Pancreas (tissue), 10 donors: ENCODE measurements at regions not wholly inside any gene's neighbourhood (a gene's known extent, or its start where the extent isn't known, plus 50 kb on each side); places are given as distances from the start of the nearest gene placed in this dataset.

Source experiments
- ATAC-seq, 4 donors: fragments of 200-7000 bp; cut with Tn5 transposase; one replicate each; pipeline versions ENCODE4 v1.8.0 to v1.9.1; 2020; ENCODE audit warnings: mild to moderate bottlenecking in 4 of 4, moderate library complexity in 4 of 4
- DNase-seq, 6 donors: peaks; one replicate each; pipeline ENCODE4 v3.0.0-alpha.2; 2020
- FAIRE-seq: peaks from 2 replicates; lab custom pipeline; 2012; peaks lifted over from hg19 to GRCh38; lab: Jason Lieb, UNC
- H3K27ac ChIP-seq, 4 donors: fragments of 200-600 bp; sonication (generic); 1 replicate in 3 of 4; 2 replicates in 1 of 4; pipeline versions ENCODE4 v1.5.0 to v1.8.0; 2020
- H3K27me3 ChIP-seq, 4 donors: fragments of 200-600 bp; one replicate each; pipeline ENCODE4 v1.8.0; 2021
- H3K36me3 ChIP-seq, 3 donors: fragments of 200-600 bp; sonication (generic) in 1 of 3; one replicate each; pipeline versions ENCODE4 v1.5.0 to v1.8.0; 2020 to 2021
- H3K4me1 ChIP-seq, 3 donors: fragments of 200-600 bp; one replicate each; pipeline ENCODE4 v1.8.0; 2021
- H3K4me3 ChIP-seq, 4 donors: fragments of 200-600 bp; sonication (generic) in 2 of 4; one replicate each; pipeline versions ENCODE4 v1.5.0 to v1.8.0; 2020 to 2021
- H3K9me3 ChIP-seq, 4 donors: fragments of 200-600 bp; one replicate each; pipeline ENCODE4 v1.8.0; 2021
- CTCF ChIP-seq, 4 donors: fragments of 200-600 bp; sonication (generic) in 3 of 4; IDR thresholded peaks; one replicate each; pipeline versions ENCODE4 v1.5.0 to v1.8.0; 2021; ENCODE audit warnings: antibody characterized with exemption in 4 of 4
- WGBS, 2 donors: extraction: QIAGEN DNeasy Blood & Tissue Kit; methylation state at CpG; one replicate each; pipeline ENCODE4 v1.1.7; 2013; 5-methylcytosine and 5-hydroxymethylcytosine counted together
- intact Hi-C, 3 donors: fragments of 100-400 bp; cut with DNase I; formaldehyde crosslinking; loops; one replicate each; pipeline versions ENCODE4 v1.11.1 to v1.14.2; 2022
- donor health status: healthy with polysubstance abuse.
- donor health status: DM: no; HTN: no; CAD: no; lungs with moderate emphysema.
- donor health status: DM: no; HTN: no; CAD: no.
- donor health status: control.
- donor health status: control.
- donor health status: Bipolar disorder and iron deficiency.
- donor health status: DM: yes; HTN: yes; CAD: no.
- donor health status: DM: no; HTN: no; CAD: no.
- donor health status: DM: no; HTN: no; CAD: no.
- donor health status: DM: yes; HTN: yes; CAD: no.

GRCh38 chr3:79864077-79864476 lies 96.3 kb upstream of the ROBO1 start:
- Histone ChIP-seq H3K27ac (no peak overlapping the region), H3K9me3 (no peaks in the 10 kb centered on the region), H3K36me3 (no peaks in the 10 kb centered on the region), H3K4me1 (no peaks in the 10 kb centered on the region), H3K27me3 (no peaks in the 10 kb centered on the region), H3K4me3 (no peak overlapping the region)
- intact Hi-C loops = no loop called here
- DNase-seq (no peak), FAIRE-seq (no peak), ATAC-seq (no peak)
- no peak for TF ChIP-seq CTCF (IDR thresholded peaks at IDR 0.05)

GRCh38 chr3:79848876-79849275 lies 81.1 kb upstream of the ROBO1 start:
- Histone ChIP-seq H3K9me3 (no peaks in the 10 kb centered on the region), H3K27me3 (no peaks in the 10 kb centered on the region), H3K27ac (no peak overlapping the region), H3K4me1 (no peaks in the 10 kb centered on the region), H3K36me3 (no peaks in the 10 kb centered on the region), H3K4me3 (no peak overlapping the region)
- FAIRE-seq (no peak), ATAC-seq (no peak), DNase-seq (no peak)
- WGBS, 2 donors = 27 to 40% methylated on average over 3 to 4 of the region's 4 CpGs
- no peak for TF ChIP-seq CTCF (IDR thresholded peaks at IDR 0.05)
- intact Hi-C loops = no loop called here

GRCh38 chr3:79847928-79848327 lies 80.1 kb upstream of the ROBO1 start:
- intact Hi-C loops = no loop called here
- Histone ChIP-seq H3K4me1 (no peaks in the 10 kb centered on the region), H3K27ac (no peak overlapping the region), H3K27me3 (no peaks in the 10 kb centered on the region), H3K4me3 (no peak overlapping the region), H3K36me3 (no peaks in the 10 kb centered on the region), H3K9me3 (no peaks in the 10 kb centered on the region)
- FAIRE-seq (no peak), DNase-seq (no peak), ATAC-seq (no peak)
- TF ChIP-seq CTCF (IDR thresholded peaks at IDR 0.05) = no peak
- WGBS, 2 donors = 27 to 38% methylated on average over 3 of the region's 3 CpGs

GRCh38 chr3:79846148-79846933 lies 78.5 kb upstream of the ROBO1 start:
- H3K27me3 ChIP-seq = no peaks in the 10 kb centered on the region
- 44 to 50% methylated on average over 9 of the region's 9 CpGs for WGBS, 2 donors
- no peaks in the 10 kb centered on the region for H3K4me1 ChIP-seq
- H3K27ac ChIP-seq = no peak overlapping the region
- H3K4me3 ChIP-seq = no peak overlapping the region
- DNase-seq (no peak), ATAC-seq (no peak), FAIRE-seq (no peak)
- intact Hi-C loops = no loop called here
- no peak for TF ChIP-seq CTCF (IDR thresholded peaks at IDR 0.05)
- no peaks in the 10 kb centered on the region for H3K36me3 ChIP-seq
- no peaks in the 10 kb centered on the region for H3K9me3 ChIP-seq

- ATAC-seq = no peak
- no peak for FAIRE-seq
- Histone ChIP-seq H3K4me1 (no peaks in the 10 kb centered on the region), H3K9me3 (no peaks in the 10 kb centered on the region), H3K27me3 (no peaks in the 10 kb centered on the region), H3K36me3 (no peaks in the 10 kb centered on the region), H3K4me3 (no peak overlapping the region), H3K27ac (no peak overlapping the region)
- no peak for DNase-seq
- no peak for TF ChIP-seq CTCF (IDR thresholded peaks at IDR 0.05)
- intact Hi-C loops = no loop called here
- 71 to 78% methylated on average over 4 of the region's 4 CpGs for WGBS, 2 donors
Observed at GRCh38 chr3:79845546-79845945, 77.7 kb upstream of the ROBO1 start.
